BLaER1 (cell line): ENCODE measurements at regions not wholly inside any gene's neighbourhood (a gene's known extent, or its start where the extent isn't known, plus 50 kb on each side); places are given as distances from the start of the nearest gene placed in this dataset.

ENCODE experiments used
- H3K27ac ChIP-seq: shearing (Covaris generic); formaldehyde crosslinking; 2 replicates; pipeline ENCODE4 v1.8.1; 2022
- H3K27me3 ChIP-seq: shearing (Covaris generic); formaldehyde crosslinking; 2 replicates; pipeline ENCODE4 v1.8.1; 2022
- H3K36me3 ChIP-seq: shearing (Covaris generic); formaldehyde crosslinking; 2 replicates; pipeline ENCODE4 v1.8.1; 2022
- H3K4me1 ChIP-seq: shearing (Covaris generic); formaldehyde crosslinking; 2 replicates; pipeline ENCODE4 v1.8.1; 2022
- H3K4me2 ChIP-seq: shearing (Covaris generic); formaldehyde crosslinking; 2 replicates; pipeline ENCODE4 v1.8.1; 2022
- H3K4me3 ChIP-seq: shearing (Covaris generic); formaldehyde crosslinking; 2 replicates; pipeline ENCODE4 v1.8.1; 2022
- H3K9ac ChIP-seq: shearing (Covaris generic); formaldehyde crosslinking; 2 replicates; pipeline ENCODE4 v1.8.1; 2022
- H3K9me3 ChIP-seq: shearing (Covaris generic); formaldehyde crosslinking; 2 replicates; pipeline ENCODE4 v1.8.1; 2022
- H4K20me1 ChIP-seq: shearing (Covaris generic); formaldehyde crosslinking; 2 replicates; pipeline ENCODE4 v1.8.1; 2022
- Cebpa-rat ChIP-seq: shearing (Covaris generic); IDR thresholded peaks from 2 replicates; pipeline ENCODE4 v1.8.1; 2022

GRCh38 chr10:64313967-64314366, 792.8 kb downstream of the REEP3 start:
- H3K9ac ChIP-seq = no peak overlapping the region
- H3K27me3 ChIP-seq = no peaks in the 10 kb centered on the region
- no peaks in the 10 kb centered on the region for H3K36me3 ChIP-seq
- no peak overlapping the region for H3K4me2 ChIP-seq
- H3K4me1 ChIP-seq = no peaks in the 10 kb centered on the region
- no peak for TF ChIP-seq Cebpa-rat
- no peak overlapping the region for H3K4me3 ChIP-seq
- no peaks in the 10 kb centered on the region for H3K9me3 ChIP-seq
- no peak overlapping the region for H3K27ac ChIP-seq
- H4K20me1 ChIP-seq = no peaks in the 10 kb centered on the region

GRCh38 chr10:64316416-64316815, 795.2 kb downstream of the REEP3 start:
- Histone ChIP-seq H3K27me3 (no peaks in the 10 kb centered on the region), H3K9me3 (no peaks in the 10 kb centered on the region), H3K9ac (no peak overlapping the region), H3K4me2 (no peak overlapping the region), H3K4me1 (no peaks in the 10 kb centered on the region), H3K27ac (no peak overlapping the region), H3K36me3 (no peaks in the 10 kb centered on the region), H4K20me1 (no peaks in the 10 kb centered on the region), H3K4me3 (no peak overlapping the region)
- no peak for TF ChIP-seq Cebpa-rat

GRCh38 chr10:64316833-64317232, 795.6 kb downstream of the REEP3 start:
- Histone ChIP-seq H4K20me1 (no peaks in the 10 kb centered on the region), H3K36me3 (no peaks in the 10 kb centered on the region), H3K9me3 (no peaks in the 10 kb centered on the region), H3K27ac (no peak overlapping the region), H3K27me3 (no peaks in the 10 kb centered on the region), H3K9ac (no peak overlapping the region), H3K4me1 (no peaks in the 10 kb centered on the region), H3K4me2 (no peak overlapping the region), H3K4me3 (no peak overlapping the region)
- TF ChIP-seq Cebpa-rat = no peak

DNA sequence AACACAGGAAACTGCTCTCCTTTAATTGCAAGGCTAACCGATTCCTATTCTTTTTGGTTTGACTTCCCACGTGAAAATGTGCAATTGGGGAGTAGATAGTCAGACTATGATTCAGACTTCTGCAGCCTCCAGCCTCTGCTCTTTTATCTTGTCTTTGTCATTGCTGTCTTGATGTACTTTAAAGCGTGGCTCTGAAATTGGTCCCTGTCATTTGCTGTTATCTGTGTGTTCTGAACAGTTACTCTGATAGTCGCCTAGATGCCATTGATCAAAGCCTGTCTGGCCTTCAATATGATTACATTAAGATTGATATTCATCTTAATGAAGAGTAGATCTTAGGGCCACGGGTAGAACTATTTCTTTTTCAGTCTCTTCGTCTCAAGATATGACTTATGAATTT, 799.2 kb downstream of the REEP3 start:
- H3K27ac ChIP-seq = no peak overlapping the region
- H3K36me3 ChIP-seq = no peaks in the 10 kb centered on the region
- TF ChIP-seq Cebpa-rat = no peak
- no peak overlapping the region for H3K9ac ChIP-seq
- H3K27me3 ChIP-seq = no peaks in the 10 kb centered on the region
- H3K4me1 ChIP-seq = no peaks in the 10 kb centered on the region
- no peaks in the 10 kb centered on the region for H3K9me3 ChIP-seq
- H4K20me1 ChIP-seq = no peaks in the 10 kb centered on the region
- H3K4me3 ChIP-seq = no peak overlapping the region
- H3K4me2 ChIP-seq = no peak overlapping the region

DNA sequence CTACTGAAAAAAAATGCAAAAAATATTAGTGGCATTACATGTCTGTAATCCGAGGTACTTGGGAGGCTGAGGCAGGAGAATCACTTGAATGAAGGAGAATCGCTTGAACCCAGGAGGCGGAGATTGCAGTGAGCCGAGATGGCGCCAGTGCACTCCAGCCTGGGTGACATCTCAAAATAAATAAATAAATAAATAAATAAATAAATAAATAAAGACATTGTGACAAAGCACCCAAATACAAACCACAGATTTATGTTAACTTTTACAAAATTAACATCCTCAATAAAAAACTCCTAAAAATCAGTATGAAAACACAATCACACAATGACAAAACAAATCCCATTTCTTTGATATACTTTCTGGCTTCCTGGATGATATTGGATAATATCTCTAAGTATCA, 808.3 kb downstream of the REEP3 start:
- Histone ChIP-seq H3K4me3 (no peak overlapping the region), H4K20me1 (no peaks in the 10 kb centered on the region), H3K9me3 (peaks cover 4% of the 10 kb centered on the region; the same call in 1 of the 2 replicates), H3K27me3 (no peaks in the 10 kb centered on the region), H3K27ac (no peak overlapping the region), H3K4me2 (no peak overlapping the region), H3K9ac (no peak overlapping the region), H3K4me1 (no peaks in the 10 kb centered on the region), H3K36me3 (no peaks in the 10 kb centered on the region)
- TF ChIP-seq Cebpa-rat = no peak

DNA sequence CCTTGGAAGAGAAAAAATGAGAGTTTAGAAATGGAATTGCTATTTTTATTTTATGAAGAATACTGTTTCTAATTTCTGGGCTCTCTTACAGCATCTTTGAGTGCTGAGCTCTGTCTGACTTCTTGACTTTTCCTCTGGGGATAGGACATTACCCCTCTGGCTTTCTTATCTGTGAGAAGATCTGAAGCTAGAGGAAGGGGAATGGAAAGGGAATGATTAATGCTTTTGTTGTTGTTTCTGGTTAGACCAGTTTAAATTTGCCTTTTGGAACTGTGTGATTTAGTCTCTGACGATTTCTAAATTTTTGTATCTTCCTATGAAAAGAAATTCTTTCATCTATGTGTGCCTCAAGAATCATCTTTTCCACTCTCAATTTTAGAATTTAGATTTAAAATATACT, 811.4 kb downstream of the REEP3 start:
- H3K27ac ChIP-seq = no peak overlapping the region
- no peak overlapping the region for H3K4me2 ChIP-seq
- no peak for TF ChIP-seq Cebpa-rat
- no peaks in the 10 kb centered on the region for H3K4me1 ChIP-seq
- no peaks in the 10 kb centered on the region for H3K36me3 ChIP-seq
- H3K27me3 ChIP-seq = no peaks in the 10 kb centered on the region
- H3K9me3 ChIP-seq = no peaks in the 10 kb centered on the region
- no peak overlapping the region for H3K9ac ChIP-seq
- no peak overlapping the region for H3K4me3 ChIP-seq
- no peaks in the 10 kb centered on the region for H4K20me1 ChIP-seq

- Histone ChIP-seq H3K27ac (no peak overlapping the region), H3K9ac (no peak overlapping the region), H3K36me3 (no peaks in the 10 kb centered on the region), H3K27me3 (no peaks in the 10 kb centered on the region), H3K4me3 (no peak overlapping the region), H4K20me1 (no peaks in the 10 kb centered on the region), H3K9me3 (no peaks in the 10 kb centered on the region), H3K4me1 (no peaks in the 10 kb centered on the region), H3K4me2 (no peak overlapping the region)
- TF ChIP-seq Cebpa-rat = no peak
These were observed 812.9 kb downstream of the REEP3 start for GRCh38 chr10:64334084-64334483.

- H4K20me1 ChIP-seq = no peaks in the 10 kb centered on the region
- H3K27ac ChIP-seq = no peak overlapping the region
- H3K9me3 ChIP-seq = no peaks in the 10 kb centered on the region
- no peak overlapping the region for H3K4me3 ChIP-seq
- no peaks in the 10 kb centered on the region for H3K36me3 ChIP-seq
- no peak overlapping the region for H3K4me2 ChIP-seq
- no peaks in the 10 kb centered on the region for H3K27me3 ChIP-seq
- H3K4me1 ChIP-seq = no peaks in the 10 kb centered on the region
- no peak for TF ChIP-seq Cebpa-rat
- H3K9ac ChIP-seq = no peak overlapping the region
These were observed 823.0 kb downstream of the REEP3 start for GRCh38 chr10:64344211-64344610.

DNA sequence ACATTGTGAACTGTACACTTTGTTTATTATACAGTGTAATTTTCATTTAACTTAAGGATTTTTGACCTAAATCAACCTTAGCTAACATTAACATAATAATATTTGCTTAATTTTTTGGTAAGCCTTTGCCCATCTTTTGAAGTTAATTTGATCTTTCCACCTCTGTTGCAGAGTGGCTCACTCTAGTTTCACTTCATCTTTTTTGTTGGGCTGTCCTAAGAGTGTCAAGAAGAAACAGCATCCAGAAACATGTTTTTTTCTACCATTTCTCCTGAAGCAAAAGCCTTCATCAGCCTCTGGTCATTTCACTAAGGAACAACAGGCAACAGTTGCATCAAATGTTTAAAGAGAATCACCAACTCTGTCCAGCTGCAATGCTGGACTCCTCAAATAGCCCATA, 824.7 kb downstream of the REEP3 start:
- Histone ChIP-seq H3K4me3 (no peak overlapping the region), H3K27ac (no peak overlapping the region), H3K9me3 (no peaks in the 10 kb centered on the region), H3K36me3 (no peaks in the 10 kb centered on the region), H3K4me2 (no peak overlapping the region), H3K9ac (no peak overlapping the region), H3K4me1 (no peaks in the 10 kb centered on the region), H3K27me3 (no peaks in the 10 kb centered on the region), H4K20me1 (no peaks in the 10 kb centered on the region)
- TF ChIP-seq Cebpa-rat = no peak

DNA sequence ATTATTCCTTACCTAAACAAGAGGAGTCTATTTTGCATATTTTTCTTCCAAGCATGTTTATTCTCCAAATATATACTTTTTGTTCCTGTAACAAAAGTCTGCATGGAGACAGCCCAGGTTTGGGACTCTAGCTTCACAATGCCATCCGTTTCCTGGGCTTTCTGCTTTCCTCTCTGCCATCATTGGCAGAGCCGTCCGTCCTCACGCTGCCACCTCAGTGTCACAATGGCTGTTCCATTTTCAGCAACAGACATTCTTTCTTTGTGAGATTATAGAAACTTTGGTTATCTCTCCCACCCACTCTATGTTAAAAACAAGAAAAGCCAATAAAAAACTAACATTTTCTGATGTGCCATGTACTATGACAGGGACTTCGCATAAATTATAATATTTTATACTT, 825.2 kb downstream of the REEP3 start:
- no peaks in the 10 kb centered on the region for H3K27me3 ChIP-seq
- no peak overlapping the region for H3K9ac ChIP-seq
- H3K4me3 ChIP-seq = no peak overlapping the region
- H3K9me3 ChIP-seq = no peaks in the 10 kb centered on the region
- no peaks in the 10 kb centered on the region for H4K20me1 ChIP-seq
- H3K4me2 ChIP-seq = no peak overlapping the region
- H3K36me3 ChIP-seq = no peaks in the 10 kb centered on the region
- H3K4me1 ChIP-seq = no peaks in the 10 kb centered on the region
- H3K27ac ChIP-seq = no peak overlapping the region
- TF ChIP-seq Cebpa-rat = no peak

- H3K36me3 ChIP-seq = no peaks in the 10 kb centered on the region
- H3K4me2 ChIP-seq = no peak overlapping the region
- H3K27ac ChIP-seq = no peak overlapping the region
- no peaks in the 10 kb centered on the region for H4K20me1 ChIP-seq
- H3K9ac ChIP-seq = no peak overlapping the region
- H3K9me3 ChIP-seq = no peaks in the 10 kb centered on the region
- TF ChIP-seq Cebpa-rat = no peak
- no peaks in the 10 kb centered on the region for H3K27me3 ChIP-seq
- H3K4me1 ChIP-seq = no peaks in the 10 kb centered on the region
- H3K4me3 ChIP-seq = no peak overlapping the region
These were observed 829.5 kb downstream of the REEP3 start for GRCh38 chr10:64350665-64351064.
